Erythroblast (primary cell): ENCODE measurements at regions not wholly inside any gene's neighbourhood (a gene's known extent, or its start where the extent isn't known, plus 50 kb on each side); places are given as distances from the start of the nearest gene placed in this dataset.

ENCODE experiments used
- GATA1 ChIP-seq: IDR thresholded peaks from 2 replicates; pipeline ENCODE4 v1.6.1; 2011; ENCODE audit warnings: low read depth, mild to moderate bottlenecking, control low read depth, low read length, moderate library complexity
- POLR2A ChIP-seq: IDR thresholded peaks from 2 replicates; pipeline ENCODE4 v1.6.1; 2011; ENCODE audit warnings: mild to moderate bottlenecking, low read length

DNA sequence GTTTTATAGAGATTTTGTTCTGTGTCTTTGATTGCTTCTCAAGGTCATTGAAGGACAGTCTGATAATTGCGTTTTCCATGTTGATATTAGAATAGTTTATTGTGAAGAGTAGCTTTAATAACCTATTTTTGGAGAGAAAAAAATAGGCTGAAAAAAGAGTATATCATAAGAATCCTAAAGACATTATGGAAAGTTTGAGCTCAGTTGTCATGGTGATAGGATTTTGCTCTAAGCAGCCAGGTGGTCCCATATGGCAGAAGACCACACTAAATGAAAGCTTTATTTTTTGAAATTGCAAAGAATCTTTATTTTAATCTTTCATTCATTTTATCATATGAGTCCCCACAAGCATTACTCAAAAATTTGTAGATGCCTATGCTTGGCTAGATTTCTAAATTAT, 358.9 kb upstream of the NAV3 start:
- TF ChIP-seq POLR2A (no peak), GATA1 (no peak)
